VCaP (cell line): ENCODE measurements at regions not wholly inside any gene's neighbourhood (a gene's known extent, or its start where the extent isn't known, plus 50 kb on each side); places are given as distances from the start of the nearest gene placed in this dataset.

Source experiments
- H3K27ac ChIP-seq: fragments of 450-650 bp; 2 replicates; pipeline ENCODE4 v1.5.1; 2017
- CTCF ChIP-seq: fragments of 450-650 bp; conservative IDR thresholded peaks from 2 replicates; pipeline ENCODE4 v1.5.1; 2017; ENCODE audit warnings: mild to moderate bottlenecking, moderate library complexity

GRCh38 chr10:56975513-56975912, 614.5 kb upstream of the ZWINT start:
- TF ChIP-seq CTCF: no peak
- H3K27ac ChIP-seq: no peak overlapping the region

- no peak for TF ChIP-seq CTCF
- no peak overlapping the region for H3K27ac ChIP-seq
Measured at GRCh38 chr10:56973766-56974165, 612.7 kb upstream of the ZWINT start.

GRCh38 chr10:56943221-56943755, 582.2 kb upstream of the ZWINT start:
- H3K27ac ChIP-seq: no peak overlapping the region
- TF ChIP-seq CTCF: no peak

- H3K27ac ChIP-seq: no peak overlapping the region
- TF ChIP-seq CTCF: no peak
Measured at GRCh38 chr10:56934515-56934914, 573.5 kb upstream of the ZWINT start.

GRCh38 chr10:56928714-56929113, 567.7 kb upstream of the ZWINT start:
- no peak overlapping the region for H3K27ac ChIP-seq
- no peak for TF ChIP-seq CTCF

GRCh38 chr10:56927701-56928100, 566.6 kb upstream of the ZWINT start:
- no peak overlapping the region for H3K27ac ChIP-seq
- TF ChIP-seq CTCF: no peak

- no peak overlapping the region for H3K27ac ChIP-seq
- TF ChIP-seq CTCF: no peak
Measured at GRCh38 chr10:56920601-56921261, 559.7 kb upstream of the ZWINT start.
